ENCODE measurements at regions not wholly inside any gene's neighbourhood (a gene's known extent, or its start where the extent isn't known, plus 50 kb on each side); places are given as distances from the start of the nearest gene placed in this dataset.

DNA sequence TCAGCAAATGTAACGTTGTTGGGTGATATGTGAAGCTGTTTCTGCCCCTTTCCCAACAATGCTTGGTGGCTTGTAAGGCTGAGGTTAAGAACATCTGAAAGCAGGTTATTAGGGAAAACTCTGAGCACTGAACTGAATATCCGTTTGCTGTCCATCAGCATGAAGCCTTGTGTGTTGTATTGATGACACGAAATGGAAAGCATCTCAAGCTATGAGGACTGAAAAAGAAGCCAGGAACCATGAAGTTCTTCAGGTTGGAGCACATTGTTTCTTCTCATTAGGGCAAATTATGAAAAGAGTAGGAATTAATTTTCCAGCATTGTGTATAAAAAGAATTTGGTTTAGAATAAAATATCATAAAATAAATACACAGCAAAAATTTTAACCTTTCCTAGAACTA is 106.8 kb downstream of the IZUMO3 start:
- no peak for DNase-seq (ENCODE audit: low spot score in 2 of 2)
- intact Hi-C loops (cut with DNase I; ENCODE audit: low total_unique reads) = no loop called here
- TF ChIP-seq POLR2A (IDR thresholded peaks at IDR 0.05) = no peak
- TF ChIP-seq, protein P1, sequence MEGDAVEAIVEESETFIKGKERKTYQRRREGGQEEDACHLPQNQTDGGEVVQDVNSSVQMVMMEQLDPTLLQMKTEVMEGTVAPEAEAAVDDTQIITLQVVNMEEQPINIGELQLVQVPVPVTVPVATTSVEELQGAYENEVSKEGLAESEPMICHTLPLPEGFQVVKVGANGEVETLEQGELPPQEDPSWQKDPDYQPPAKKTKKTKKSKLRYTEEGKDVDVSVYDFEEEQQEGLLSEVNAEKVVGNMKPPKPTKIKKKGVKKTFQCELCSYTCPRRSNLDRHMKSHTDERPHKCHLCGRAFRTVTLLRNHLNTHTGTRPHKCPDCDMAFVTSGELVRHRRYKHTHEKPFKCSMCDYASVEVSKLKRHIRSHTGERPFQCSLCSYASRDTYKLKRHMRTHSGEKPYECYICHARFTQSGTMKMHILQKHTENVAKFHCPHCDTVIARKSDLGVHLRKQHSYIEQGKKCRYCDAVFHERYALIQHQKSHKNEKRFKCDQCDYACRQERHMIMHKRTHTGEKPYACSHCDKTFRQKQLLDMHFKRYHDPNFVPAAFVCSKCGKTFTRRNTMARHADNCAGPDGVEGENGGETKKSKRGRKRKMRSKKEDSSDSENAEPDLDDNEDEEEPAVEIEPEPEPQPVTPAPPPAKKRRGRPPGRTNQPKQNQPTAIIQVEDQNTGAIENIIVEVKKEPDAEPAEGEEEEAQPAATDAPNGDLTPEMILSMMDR (IDR thresholded peaks at IDR 0.05) = no peak
- WGBS, 2 donors = 76 to 83% methylated on average over 3 of the region's 3 CpGs
- H3K4me3 ChIP-seq (ENCODE audit: low read depth, poor library complexity, severe bottlenecking) = no peak overlapping the region

DNA sequence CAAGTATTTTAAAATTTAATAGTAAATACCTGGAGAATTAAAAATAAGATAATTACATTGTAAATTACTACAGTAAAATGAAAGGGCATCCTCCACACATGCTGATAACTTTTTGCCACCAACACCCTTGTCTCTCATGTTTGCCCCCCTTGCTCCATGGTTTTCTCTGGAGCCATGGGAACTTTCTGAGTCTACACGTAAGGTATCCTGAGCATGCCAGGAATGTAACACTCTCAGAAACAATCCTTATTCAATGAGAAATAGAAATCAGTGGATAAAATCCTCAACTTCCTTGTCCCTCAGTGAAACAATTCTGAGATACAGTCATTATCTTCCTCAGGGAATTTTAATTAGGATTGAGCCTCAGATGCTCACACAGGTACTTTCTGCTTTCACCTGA is 108.9 kb downstream of the IZUMO3 start:
- intact Hi-C loops (cut with DNase I; ENCODE audit: low total_unique reads) = no loop called here
- no peak overlapping the region for H3K4me3 ChIP-seq (ENCODE audit: low read depth, poor library complexity, severe bottlenecking)
- no peak for DNase-seq (ENCODE audit: low spot score in 2 of 2)
- 76% methylated on average over 1 of the region's 1 CpG for WGBS, 2 donors
- TF ChIP-seq POLR2A (IDR thresholded peaks at IDR 0.05) = no peak
- TF ChIP-seq, protein P1 (IDR thresholded peaks at IDR 0.05) = no peak

DNA sequence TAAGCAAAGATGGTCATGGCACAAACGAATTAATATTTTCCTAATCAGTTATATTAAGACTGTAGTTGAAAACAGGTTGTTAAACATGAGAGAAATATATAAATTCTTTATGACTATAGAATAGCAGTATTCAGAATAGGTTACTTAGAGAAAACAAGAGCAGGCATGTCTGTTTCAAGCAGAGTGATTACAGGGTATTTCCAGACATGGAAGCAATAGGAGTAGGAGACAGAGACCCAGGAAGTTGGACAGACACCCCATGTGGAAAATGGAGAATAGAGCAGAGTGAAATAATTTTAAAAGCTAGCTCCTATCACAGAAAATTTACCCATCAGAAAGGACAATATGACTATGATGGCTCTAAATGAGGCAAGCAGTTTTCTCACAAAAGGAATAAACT is 111.5 kb downstream of the IZUMO3 start:
- TF ChIP-seq, protein P1 (IDR thresholded peaks at IDR 0.05) = no peak
- TF ChIP-seq POLR2A (IDR thresholded peaks at IDR 0.05) = no peak
- DNase-seq (ENCODE audit: low spot score in 2 of 2) = no peak
- WGBS, 2 donors = 40 to 41% methylated on average over 1 of the region's 1 CpG
- intact Hi-C loops (cut with DNase I; ENCODE audit: low total_unique reads) = no loop called here
- H3K4me3 ChIP-seq (ENCODE audit: low read depth, poor library complexity, severe bottlenecking) = no peak overlapping the region

DNA sequence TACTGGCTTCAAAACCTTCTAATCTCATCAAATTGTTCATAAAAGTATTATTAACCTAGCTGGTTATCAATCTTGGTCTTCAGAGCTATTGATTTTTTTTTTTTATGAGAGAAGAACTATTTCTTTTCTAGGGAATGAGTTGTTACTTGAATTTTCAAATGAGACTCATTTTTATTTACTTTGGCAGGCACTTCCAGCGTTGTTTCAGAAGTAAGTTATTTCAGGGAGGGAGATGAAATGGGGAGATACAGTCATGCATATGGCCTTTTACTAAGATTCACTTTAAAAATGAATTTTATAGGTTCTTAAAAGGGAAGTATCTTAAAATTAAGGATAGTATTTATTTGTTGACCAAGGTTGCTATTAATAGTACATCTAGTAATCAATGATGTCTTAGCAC is 129.6 kb downstream of the IZUMO3 start:
- no peak overlapping the region for H3K4me3 ChIP-seq (ENCODE audit: low read depth, poor library complexity, severe bottlenecking)
- intact Hi-C loops (cut with DNase I; ENCODE audit: low total_unique reads) = no loop called here
- no peak for DNase-seq (ENCODE audit: low spot score in 2 of 2)
- no peak for TF ChIP-seq POLR2A (IDR thresholded peaks at IDR 0.05)
- TF ChIP-seq, protein P1 (IDR thresholded peaks at IDR 0.05) = no peak
- 42 to 59% methylated on average over 1 of the region's 1 CpG for WGBS, 2 donors

DNA sequence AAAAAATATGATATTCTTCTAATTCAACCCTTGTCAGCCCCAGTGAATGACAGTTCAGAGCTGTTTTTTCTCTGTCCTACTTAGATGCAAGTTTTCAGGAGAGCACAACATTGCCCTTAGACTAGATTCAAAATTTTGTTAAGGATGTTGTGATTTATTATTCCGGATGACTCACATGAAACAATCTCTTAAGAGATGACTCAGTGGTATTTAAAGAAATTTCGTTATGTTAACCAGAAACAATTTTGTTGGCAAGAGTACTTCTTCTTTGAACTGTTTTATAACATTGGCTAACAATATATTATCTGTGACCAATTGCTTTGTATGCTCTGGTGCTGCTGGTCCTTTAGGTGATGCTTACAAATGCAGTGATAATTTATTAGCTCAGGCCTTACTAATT is 132.0 kb downstream of the IZUMO3 start:
- no peak overlapping the region for H3K4me3 ChIP-seq (ENCODE audit: low read depth, poor library complexity, severe bottlenecking)
- intact Hi-C loops (cut with DNase I; ENCODE audit: low total_unique reads) = no loop called here
- TF ChIP-seq POLR2A (IDR thresholded peaks at IDR 0.05) = no peak
- TF ChIP-seq, protein P1 (IDR thresholded peaks at IDR 0.05) = no peak
- WGBS, 2 donors = 26 to 32% methylated on average over 2 of the region's 2 CpGs
- DNase-seq (ENCODE audit: low spot score in 2 of 2) = no peak

DNA sequence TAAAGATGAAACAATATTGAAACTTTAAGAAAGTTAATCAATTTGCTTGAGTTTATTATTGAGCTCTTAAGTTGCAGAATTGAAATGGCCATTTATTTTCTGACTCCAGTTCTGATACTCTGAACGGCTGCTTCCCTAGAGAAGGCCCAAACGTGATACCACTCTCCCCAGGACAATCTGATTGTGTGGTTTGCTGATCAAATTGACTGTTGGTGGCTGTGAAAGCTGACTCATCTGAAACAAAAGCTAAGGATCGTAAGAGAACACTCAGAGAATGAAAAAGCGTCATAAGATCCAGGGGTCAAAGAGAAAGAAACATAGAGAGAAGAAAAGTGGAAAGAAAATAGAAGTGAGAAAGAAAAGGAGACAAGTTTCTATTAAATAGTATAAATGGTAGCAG is 147.2 kb downstream of the IZUMO3 start:
- TF ChIP-seq, protein P1 (IDR thresholded peaks at IDR 0.05) = no peak
- no peak for TF ChIP-seq POLR2A (IDR thresholded peaks at IDR 0.05)
- no peak for DNase-seq (ENCODE audit: low spot score in 2 of 2)
- intact Hi-C loops (cut with DNase I; ENCODE audit: low total_unique reads) = no loop called here
- WGBS, 2 donors = 61 to 70% methylated on average over 4 of the region's 4 CpGs
- H3K4me3 ChIP-seq (ENCODE audit: low read depth, poor library complexity, severe bottlenecking) = no peak overlapping the region

Measured in lower leg skin (tissue), 4 donors.